SU-DHL-6 (cell line): ENCODE measurements at regions not wholly inside any gene's neighbourhood (a gene's known extent, or its start where the extent isn't known, plus 50 kb on each side); places are given as distances from the start of the nearest gene placed in this dataset.

Experiments used
- H2AFZ ChIP-seq: fragments of 200-600 bp; sonication (generic); 2 replicates; pipeline ENCODE4 v1.6.1; 2014; ENCODE audit warnings: low read depth, mild to moderate bottlenecking, moderate library complexity, mixed read lengths, antibody characterized with exemption, low read length; ENCODE audit not compliant: severe bottlenecking
- H3F3A ChIP-seq: fragments of 200-600 bp; shearing (Covaris generic); 2 replicates; pipeline ENCODE4 v1.6.0; 2016; ENCODE audit warnings: antibody characterized with exemption, mild to moderate bottlenecking; ENCODE audit not compliant: insufficient read depth
- H3K27ac ChIP-seq: fragments of 200-600 bp; sonication (generic); 2 replicates; pipeline ENCODE4 v1.5.1; 2016; ENCODE audit warnings: low read depth, mild to moderate bottlenecking, low read length, moderate library complexity, mixed read lengths
- H3K27me3 ChIP-seq: fragments of 200-600 bp; sonication (generic), shearing (Covaris generic); 2 replicates; pipeline ENCODE4 v1.6.0; 2014; ENCODE audit warnings: mild to moderate bottlenecking, low read length
- H3K36me3 ChIP-seq: fragments of 200-600 bp; sonication (generic); 2 replicates; pipeline ENCODE4 v1.6.1; 2014; ENCODE audit warnings: mild to moderate bottlenecking, low read length, mixed read lengths
- H3K4me2 ChIP-seq: fragments of 300-600, 200-600 bp; shearing (Covaris generic), sonication (generic); 2 replicates; pipeline ENCODE4 v1.6.0; 2014; ENCODE audit warnings: low read length, low read depth, mild to moderate bottlenecking; ENCODE audit not compliant: poor library complexity, severe bottlenecking
- H3K4me3 ChIP-seq: fragments of 200-600 bp; sonication (generic); 2 replicates; pipeline ENCODE4 v1.5.1; 2014; ENCODE audit warnings: antibody characterized with exemption, low read length, mild to moderate bottlenecking, mixed read lengths; ENCODE audit not compliant: insufficient read depth, poor library complexity, severe bottlenecking
- H3K79me2 ChIP-seq: fragments of 200-600 bp; sonication (generic); 2 replicates; pipeline ENCODE4 v1.6.1; 2014; ENCODE audit warnings: mild to moderate bottlenecking, low read length, moderate library complexity; ENCODE audit not compliant: insufficient read depth
- H3K9ac ChIP-seq: fragments of 200-600 bp; sonication (generic); 2 replicates; pipeline ENCODE4 v1.7.0; 2014; ENCODE audit warnings: mild to moderate bottlenecking, low read length
- H3K9me2 ChIP-seq: fragments of 200-600 bp; sonication (generic); replicated peaks from 2 replicates; pipeline ENCODE4 v1.6.1; 2014; ENCODE audit warnings: low read length; ENCODE audit not compliant: insufficient read depth
- H3K9me3 ChIP-seq: fragments of 200-600 bp; sonication (generic); 2 replicates; pipeline ENCODE4 v1.6.1; 2014; ENCODE audit warnings: low read length, mixed read lengths; ENCODE audit not compliant: insufficient read depth
- H4K20me1 ChIP-seq: fragments of 200-600 bp; sonication (generic); 2 replicates; pipeline ENCODE4 v1.6.1; 2014; ENCODE audit warnings: low read depth, mild to moderate bottlenecking, antibody characterized with exemption, low read length, moderate library complexity, mixed read lengths
- EZH2phosphoT487 ChIP-seq: fragments of 200-600 bp; sonication (generic), shearing (Covaris generic); conservative IDR thresholded peaks from 2 replicates; pipeline ENCODE4 v1.6.1; 2018; ENCODE audit warnings: mild to moderate bottlenecking, antibody characterized with exemption, low read length, moderate library complexity, mixed read lengths
- TF ChIP-seq, protein P1 (sequence below): fragments of 200-600 bp; sonication (generic); IDR thresholded peaks from one replicate; pipeline ENCODE4 v1.5.1; 2017; ENCODE audit warnings: antibody characterized with exemption, mild to moderate bottlenecking, low read length, moderate library complexity; ENCODE audit not compliant: insufficient read depth, poor library complexity, severe bottlenecking

DNA sequence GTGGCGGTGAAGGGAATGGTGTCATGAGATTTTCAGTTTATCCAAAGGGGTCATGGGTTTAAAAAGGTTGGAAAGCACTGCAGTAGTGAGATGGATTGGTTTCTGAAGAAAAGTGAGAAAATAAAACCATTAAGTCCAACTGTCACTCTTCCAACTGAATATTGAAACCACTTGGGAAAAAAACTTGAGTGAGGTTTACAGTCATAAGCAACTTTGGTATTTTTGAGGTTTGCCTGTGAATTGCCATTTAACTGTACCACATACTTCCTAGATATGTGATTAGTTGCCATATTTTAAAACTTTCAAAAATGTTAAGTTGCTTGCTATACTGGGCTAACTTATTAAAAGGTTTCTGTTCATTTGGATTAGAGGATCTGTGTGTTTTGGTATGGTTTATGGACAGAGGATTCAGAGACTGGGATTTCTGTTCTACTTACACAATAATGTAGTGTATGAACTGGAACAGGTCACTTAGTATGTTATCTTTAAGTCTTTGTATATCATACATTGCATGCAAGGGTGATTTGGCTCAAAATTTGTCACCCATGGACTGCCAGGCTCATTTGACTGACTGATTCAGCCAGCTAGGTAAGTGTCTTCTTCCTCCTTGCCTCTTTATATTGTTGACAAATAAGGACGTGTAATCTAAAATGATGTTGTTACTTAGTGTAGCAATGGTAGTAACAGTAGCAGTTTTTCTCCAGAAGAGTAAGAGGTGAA, 201.4 kb upstream of the EOMES start:
- Histone ChIP-seq H3K9me2 (0 out of 2 replicates have a peak, but pooled peaks cover 4% of the 10 kb centered on the region), H3K79me2 (no peaks in the 10 kb centered on the region)
- TF ChIP-seq, protein P1, sequence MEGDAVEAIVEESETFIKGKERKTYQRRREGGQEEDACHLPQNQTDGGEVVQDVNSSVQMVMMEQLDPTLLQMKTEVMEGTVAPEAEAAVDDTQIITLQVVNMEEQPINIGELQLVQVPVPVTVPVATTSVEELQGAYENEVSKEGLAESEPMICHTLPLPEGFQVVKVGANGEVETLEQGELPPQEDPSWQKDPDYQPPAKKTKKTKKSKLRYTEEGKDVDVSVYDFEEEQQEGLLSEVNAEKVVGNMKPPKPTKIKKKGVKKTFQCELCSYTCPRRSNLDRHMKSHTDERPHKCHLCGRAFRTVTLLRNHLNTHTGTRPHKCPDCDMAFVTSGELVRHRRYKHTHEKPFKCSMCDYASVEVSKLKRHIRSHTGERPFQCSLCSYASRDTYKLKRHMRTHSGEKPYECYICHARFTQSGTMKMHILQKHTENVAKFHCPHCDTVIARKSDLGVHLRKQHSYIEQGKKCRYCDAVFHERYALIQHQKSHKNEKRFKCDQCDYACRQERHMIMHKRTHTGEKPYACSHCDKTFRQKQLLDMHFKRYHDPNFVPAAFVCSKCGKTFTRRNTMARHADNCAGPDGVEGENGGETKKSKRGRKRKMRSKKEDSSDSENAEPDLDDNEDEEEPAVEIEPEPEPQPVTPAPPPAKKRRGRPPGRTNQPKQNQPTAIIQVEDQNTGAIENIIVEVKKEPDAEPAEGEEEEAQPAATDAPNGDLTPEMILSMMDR: no peak
- no peak for TF ChIP-seq EZH2phosphoT487

DNA sequence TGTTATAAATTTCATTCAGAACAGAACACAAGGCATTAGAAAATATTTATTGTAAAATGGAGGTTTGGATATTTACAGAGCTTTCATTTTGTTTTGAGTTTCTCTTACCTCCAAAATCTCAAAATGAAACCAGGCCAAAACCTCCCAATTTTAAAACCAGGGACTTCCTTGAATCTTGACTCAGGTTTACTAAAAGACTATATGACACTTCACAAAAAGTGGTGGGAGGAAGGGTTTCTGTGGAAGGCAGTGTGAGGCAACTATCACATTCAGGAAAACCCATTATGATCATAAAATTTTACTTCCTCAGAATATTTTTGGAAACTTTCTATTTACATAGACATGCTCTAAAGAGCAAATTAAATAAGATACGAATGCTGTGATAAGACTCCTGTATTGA, 205.8 kb upstream of the EOMES start:
- Histone ChIP-seq H2AFZ (no peak overlapping the region), H3K4me2 (no peak overlapping the region), H3K27me3 (no peaks in the 10 kb centered on the region), H3K9me3 (no peaks in the 10 kb centered on the region), H4K20me1 (no peaks in the 10 kb centered on the region), H3K9me2 (0 out of 2 replicates have a peak, but pooled peaks cover 4% of the 10 kb centered on the region), H3K9ac (no peak overlapping the region), H3K27ac (no peak overlapping the region), H3K79me2 (no peaks in the 10 kb centered on the region), H3F3A (no peaks in the 10 kb centered on the region), H3K4me3 (no peak overlapping the region), H3K36me3 (no peaks in the 10 kb centered on the region)
- TF ChIP-seq EZH2phosphoT487: no peak
- TF ChIP-seq, protein P1: no peak

More for the DNA sequence above, 201.4 kb upstream of the EOMES start:
- Histone ChIP-seq H3K36me3 (no peaks in the 10 kb centered on the region), H3K9me3 (no peaks in the 10 kb centered on the region), H3K9ac (no peak overlapping the region), H3K4me3 (no peak overlapping the region), H3F3A (no peaks in the 10 kb centered on the region), H3K27me3 (no peaks in the 10 kb centered on the region), H4K20me1 (no peaks in the 10 kb centered on the region), H3K4me2 (no peak overlapping the region), H3K27ac (no peak overlapping the region), H2AFZ (no peak overlapping the region)

DNA sequence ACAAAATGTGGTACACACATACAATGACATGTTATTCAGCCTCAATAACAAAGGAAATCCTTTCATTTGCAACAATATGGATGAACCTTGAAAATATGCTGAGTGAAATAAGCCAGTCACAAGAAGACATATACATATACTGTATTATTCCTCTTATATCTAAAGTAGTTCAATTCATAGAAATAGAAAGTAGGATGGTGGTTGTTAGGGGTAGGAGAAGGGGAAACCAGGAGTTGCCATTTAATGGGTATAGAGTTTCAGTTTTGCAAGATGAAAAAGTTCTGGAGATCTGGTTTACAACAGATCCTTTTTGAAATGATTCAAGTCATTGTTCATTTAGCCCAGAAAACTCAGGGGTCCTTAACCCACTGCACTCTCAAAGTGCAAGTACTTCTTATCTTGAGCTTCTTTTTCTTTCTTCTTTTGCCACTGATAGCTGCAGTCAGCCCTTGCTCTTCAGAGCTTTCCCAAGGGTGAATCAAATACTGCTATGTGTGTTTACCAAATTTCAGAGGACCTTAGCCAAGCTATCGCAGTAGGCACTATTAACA, 208.0 kb upstream of the EOMES start:
- Histone ChIP-seq H3K27me3 (no peaks in the 10 kb centered on the region), H3K27ac (no peak overlapping the region), H3K79me2 (no peaks in the 10 kb centered on the region), H3K9ac (no peak overlapping the region), H3K4me3 (no peak overlapping the region), H3F3A (no peaks in the 10 kb centered on the region), H3K4me2 (no peak overlapping the region), H3K36me3 (no peaks in the 10 kb centered on the region), H3K9me3 (no peaks in the 10 kb centered on the region), H4K20me1 (no peaks in the 10 kb centered on the region), H3K9me2 (no peaks in the 10 kb centered on the region), H2AFZ (no peak overlapping the region)
- TF ChIP-seq, protein P1: no peak
- no peak for TF ChIP-seq EZH2phosphoT487
